ENCODE measurements at regions not wholly inside any gene's neighbourhood (a gene's known extent, or its start where the extent isn't known, plus 50 kb on each side); places are given as distances from the start of the nearest gene placed in this dataset.

- Histone ChIP-seq H3K4me1 (no peaks in the 10 kb centered on the region), H3K9me3 (no peaks in the 10 kb centered on the region), H3K27me3 (replicated peaks in 1 of 7) (peaks cover 0 to 17% (median 0%) of the 10 kb centered on the region in 7 donors), H3K36me3 (no peaks in the 10 kb centered on the region), H3K27ac (no peak overlapping the region), H3K4me3 (no peak overlapping the region)
- WGBS, 5 donors: 70 to 77% (median 74%) methylated on average over 3 of the region's 3 CpGs
- intact Hi-C loops (cut with DNase I; ENCODE audit: low total_unique reads): no loop called here
- DNase-seq: no peak
- TF ChIP-seq POLR2A (IDR thresholded peaks at IDR 0.05): no peak
- no peak for TF ChIP-seq CTCF (IDR thresholded peaks at IDR 0.05 in 8 of 11, conservative IDR thresholded peaks at IDR 0.05 in 3 of 11)
- no peak for TF ChIP-seq POLR2AphosphoS5 (IDR thresholded peaks at IDR 0.05)
Measured at GRCh38 chr10:104505521-104506042, 135.5 kb upstream of the SORCS3 start.

- TF ChIP-seq POLR2A (IDR thresholded peaks at IDR 0.05): no peak
- TF ChIP-seq POLR2AphosphoS5 (IDR thresholded peaks at IDR 0.05): no peak
- TF ChIP-seq CTCF (IDR thresholded peaks at IDR 0.05 in 8 of 11, conservative IDR thresholded peaks at IDR 0.05 in 3 of 11): no peak
- 65 to 81% (median 73%) methylated on average over 3 of the region's 3 CpGs for WGBS, 5 donors
- intact Hi-C loops (cut with DNase I; ENCODE audit: low total_unique reads): no loop called here
Measured at GRCh38 chr10:104509981-104510380, 131.1 kb upstream of the SORCS3 start.

GRCh38 chr10:104510644-104511043 is 130.4 kb upstream of the SORCS3 start:
- intact Hi-C loops (cut with DNase I; ENCODE audit: low total_unique reads): no loop called here
- no peak overlapping the region for H3K27ac ChIP-seq
- TF ChIP-seq POLR2A (IDR thresholded peaks at IDR 0.05) (no peak), CTCF (IDR thresholded peaks at IDR 0.05 in 8 of 11, conservative IDR thresholded peaks at IDR 0.05 in 3 of 11) (no peak), POLR2AphosphoS5 (IDR thresholded peaks at IDR 0.05) (no peak)
- no peaks in the 10 kb centered on the region for H3K4me1 ChIP-seq
- WGBS, 5 donors: 31 to 91% (median 62%) methylated on average over 2 of the region's 2 CpGs
- no peak for DNase-seq
- H3K9me3 ChIP-seq: no peaks in the 10 kb centered on the region
- H3K36me3 ChIP-seq: no peaks in the 10 kb centered on the region
- H3K27me3 ChIP-seq (replicated peaks in 1 of 7): peaks cover 0 to 11% (median 0%) of the 10 kb centered on the region in 7 donors
- H3K4me3 ChIP-seq: no peak overlapping the region

More at GRCh38 chr10:104509981-104510380, 131.1 kb upstream of the SORCS3 start:
- no peaks in the 10 kb centered on the region for H3K9me3 ChIP-seq
- no peaks in the 10 kb centered on the region for H3K36me3 ChIP-seq
- peaks cover 0 to 11% (median 0%) of the 10 kb centered on the region in 7 donors for H3K27me3 ChIP-seq (replicated peaks in 1 of 7)
- no peak for DNase-seq
- no peaks in the 10 kb centered on the region for H3K4me1 ChIP-seq
- H3K4me3 ChIP-seq: no peak overlapping the region
- no peak overlapping the region for H3K27ac ChIP-seq

- H3K27ac ChIP-seq: no peak overlapping the region
- no peaks in the 10 kb centered on the region for H3K27me3 ChIP-seq (replicated peaks in 1 of 7)
- H3K4me1 ChIP-seq: no peaks in the 10 kb centered on the region
- H3K9me3 ChIP-seq: no peaks in the 10 kb centered on the region
- no peak for TF ChIP-seq CTCF (IDR thresholded peaks at IDR 0.05 in 8 of 11, conservative IDR thresholded peaks at IDR 0.05 in 3 of 11)
- TF ChIP-seq POLR2AphosphoS5 (IDR thresholded peaks at IDR 0.05): no peak
- TF ChIP-seq POLR2A (IDR thresholded peaks at IDR 0.05): no peak
- intact Hi-C loops (cut with DNase I; ENCODE audit: low total_unique reads): no loop called here
- H3K4me3 ChIP-seq: no peak overlapping the region
- DNase-seq: no peak
- 66 to 79% (median 66%) methylated on average over 8 of the region's 8 CpGs for WGBS, 5 donors
- no peaks in the 10 kb centered on the region for H3K36me3 ChIP-seq
Measured at GRCh38 chr10:104512800-104513199, 128.3 kb upstream of the SORCS3 start.

All from spleen (tissue), 11 donors.